H9 (cell line): ENCODE measurements at regions not wholly inside any gene's neighbourhood (a gene's known extent, or its start where the extent isn't known, plus 50 kb on each side); places are given as distances from the start of the nearest gene placed in this dataset.

ENCODE experiments used
- DNase-seq: peaks from one replicate; pipeline ENCODE4 v3.0.0-alpha.2; 2017
- H2AFZ ChIP-seq: one replicate; pipeline ENCODE4 v1.6.1; 2013; ENCODE audit warnings: mild to moderate bottlenecking, low read length, control low read depth, moderate library complexity
- H2AK5ac ChIP-seq: 2 replicates; pipeline ENCODE4 v1.6.1; 2013; ENCODE audit warnings: low read length, control low read depth, mixed read lengths; ENCODE audit not compliant: insufficient read length
- H2BK120ac ChIP-seq: one replicate; pipeline ENCODE4 v1.6.1; 2013; ENCODE audit warnings: low read depth, mild to moderate bottlenecking, low read length, control low read depth, inconsistent platforms; ENCODE audit not compliant: poor library complexity, severe bottlenecking
- H2BK12ac ChIP-seq: 2 replicates; pipeline ENCODE4 v1.6.1; 2013; ENCODE audit warnings: low read length, control low read depth, mixed read lengths, low read depth; ENCODE audit not compliant: insufficient read length
- H2BK15ac ChIP-seq: 2 replicates; pipeline ENCODE4 v1.6.1; 2013; ENCODE audit warnings: low read depth, low read length, control low read depth
- H2BK20ac ChIP-seq: one replicate; pipeline ENCODE4 v1.6.1; 2013; ENCODE audit warnings: low read depth, mild to moderate bottlenecking, low read length, control low read depth, inconsistent platforms; ENCODE audit not compliant: poor library complexity, severe bottlenecking
- H2BK5ac ChIP-seq: 2 replicates; pipeline ENCODE4 v1.6.1; 2013; ENCODE audit warnings: low read length, control low read depth, mixed read lengths; ENCODE audit not compliant: insufficient read length
- H3K14ac ChIP-seq: 2 replicates; pipeline ENCODE4 v1.6.1; 2013; ENCODE audit warnings: low read length, control low read depth; ENCODE audit not compliant: insufficient read depth
- H3K18ac ChIP-seq: 2 replicates; pipeline ENCODE4 v1.6.1; 2013; ENCODE audit warnings: low read depth, mild to moderate bottlenecking, mixed read lengths, low read length, control low read depth; ENCODE audit not compliant: insufficient read length
- H3K23ac ChIP-seq: 2 replicates; pipeline ENCODE4 v1.6.1; 2013; ENCODE audit warnings: low read length, control low read depth, mixed read lengths, low read depth; ENCODE audit not compliant: insufficient read length
- H3K23me2 ChIP-seq: 2 replicates; pipeline ENCODE4 v1.6.1; 2013; ENCODE audit warnings: low read depth, mild to moderate bottlenecking, mixed read lengths, low read length, control low read depth; ENCODE audit not compliant: insufficient read length, poor library complexity, severe bottlenecking
- H3K27ac ChIP-seq: 2 replicates; pipeline ENCODE4 v1.5.1; 2013; ENCODE audit warnings: low read length, control low read depth, mixed read lengths, low read depth; ENCODE audit not compliant: insufficient read length
- H3K27me3 ChIP-seq: 2 replicates; pipeline ENCODE4 v1.6.1; 2013; ENCODE audit warnings: low read length, control low read depth, inconsistent platforms; ENCODE audit not compliant: insufficient read depth
- H3K4ac ChIP-seq: 2 replicates; pipeline ENCODE4 v1.6.1; 2013; ENCODE audit warnings: low read depth, mild to moderate bottlenecking, control low read depth, inconsistent platforms, low read length, moderate library complexity
- H3K4me1 ChIP-seq: 2 replicates; pipeline ENCODE4 v1.6.1; 2013; ENCODE audit warnings: low read length, control low read depth, inconsistent platforms; ENCODE audit not compliant: insufficient read depth
- H3K4me2 ChIP-seq: 2 replicates; pipeline ENCODE4 v1.6.1; 2013; ENCODE audit warnings: low read length, control low read depth, mixed read lengths; ENCODE audit not compliant: insufficient read length, insufficient read depth
- H3K56ac ChIP-seq: 2 replicates; pipeline ENCODE4 v1.6.1; 2013; ENCODE audit warnings: low read depth, mild to moderate bottlenecking, mixed read lengths, low read length, control low read depth; ENCODE audit not compliant: insufficient read length
- H3K79me1 ChIP-seq: 2 replicates; pipeline ENCODE4 v1.6.1; 2013; ENCODE audit warnings: low read depth, mild to moderate bottlenecking, moderate library complexity, low read length, control low read depth, inconsistent platforms; ENCODE audit not compliant: insufficient read depth, poor library complexity, severe bottlenecking
- H3K79me2 ChIP-seq: 2 replicates; pipeline ENCODE4 v1.6.1; 2013; ENCODE audit warnings: low read length, control low read depth, inconsistent platforms; ENCODE audit not compliant: insufficient read depth
- H3K9ac ChIP-seq: 2 replicates; pipeline ENCODE4 v1.6.1; 2013; ENCODE audit warnings: low read length, control low read depth, mixed read lengths; ENCODE audit not compliant: insufficient read length; ENCODE audit errors: extremely low read depth
- H3K9me3 ChIP-seq: one replicate; pipeline ENCODE4 v1.6.1; 2013; ENCODE audit warnings: low read depth, low read length, inconsistent platforms; ENCODE audit not compliant: control insufficient read depth
- H3T11ph ChIP-seq: one replicate; pipeline ENCODE4 v1.6.1; 2013; ENCODE audit warnings: mild to moderate bottlenecking, low read length, control low read depth, inconsistent platforms
- H4K20me1 ChIP-seq: one replicate; pipeline ENCODE4 v1.6.1; 2013; ENCODE audit not compliant: control insufficient read depth, insufficient read length, insufficient read depth
- H4K5ac ChIP-seq: 2 replicates; pipeline ENCODE4 v1.6.1; 2013; ENCODE audit warnings: low read depth, mild to moderate bottlenecking, mixed read lengths, low read length, control low read depth; ENCODE audit not compliant: insufficient read length
- H4K8ac ChIP-seq: replicated peaks from 2 replicates; pipeline ENCODE4 v1.6.1; 2013; ENCODE audit warnings: low read length, control low read depth, mixed read lengths, low read depth; ENCODE audit not compliant: insufficient read length
- H4K91ac ChIP-seq: 2 replicates; pipeline ENCODE4 v1.6.1; 2013; ENCODE audit warnings: low read depth, mild to moderate bottlenecking, moderate library complexity, mixed read lengths, low read length, control low read depth; ENCODE audit not compliant: insufficient read length
- H3K27ac Mint-ChIP-seq, 3 experiments: 2 replicates in 2 of 3; 3 replicates in 1 of 3; pipeline ENCODE4 v1.8.0; 2020 to 2021; ENCODE audit warnings: mixed read lengths in 3 of 3, mild to moderate bottlenecking in 1 of 3, moderate library complexity in 1 of 3
- H3K27me3 Mint-ChIP-seq: 2 replicates; pipeline ENCODE4 v1.8.0; 2021; ENCODE audit warnings: low read depth, mild to moderate bottlenecking, moderate library complexity, mixed read lengths
- H3K36me3 Mint-ChIP-seq, 3 experiments: 2 replicates in 2 of 3; 3 replicates in 1 of 3; pipeline ENCODE4 v1.8.0; 2020 to 2021; ENCODE audit warnings: low read depth in 3 of 3, mixed read lengths in 3 of 3; ENCODE audit not compliant: insufficient read depth in 1 of 3
- H3K4me1 Mint-ChIP-seq, 2 experiments: 2 replicates each; pipeline ENCODE4 v1.8.0; 2020; ENCODE audit warnings: mixed read lengths in 2 of 2
- H3K4me3 Mint-ChIP-seq, 2 experiments: 2 replicates in 1 of 2; 3 replicates in 1 of 2; pipeline ENCODE4 v1.8.0; 2020 to 2021; ENCODE audit warnings: mild to moderate bottlenecking in 2 of 2, mixed read lengths in 2 of 2, moderate library complexity in 1 of 2
- H3K9me3 Mint-ChIP-seq, 2 experiments: 2 replicates in 1 of 2; 3 replicates in 1 of 2; pipeline ENCODE4 v1.8.0; 2020; ENCODE audit warnings: mild to moderate bottlenecking in 2 of 2, mixed read lengths in 2 of 2, moderate library complexity in 1 of 2
- TF ChIP-seq, protein P1 (sequence below): fragments of 200-600 bp; sonication (generic); conservative IDR thresholded peaks from 3 replicates; pipeline ENCODE4 v1.8.0; 2021; ENCODE audit warnings: antibody characterized with exemption, mild to moderate bottlenecking

GRCh38 chr2:21773168-21773567 lies 649.4 kb downstream of the TDRD15 start:
- Mint-ChIP-seq H3K27me3 (no peaks in the 10 kb centered on the region), H3K4me1 (peaks cover 0 to 5% of the 10 kb centered on the region in 2 experiments; a peak in 2 of 4 replicates), H3K4me3 (no peak overlapping the region), H3K36me3 (no peaks in the 10 kb centered on the region), H3K27ac (no peak overlapping the region), H3K9me3 (no peaks in the 10 kb centered on the region)
- no peaks in the 10 kb centered on the region for H3K79me2 ChIP-seq
- H3K23me2 ChIP-seq = no peaks in the 10 kb centered on the region
- no peak overlapping the region for H3K23ac ChIP-seq
- H4K8ac ChIP-seq = no peak overlapping the region
- H3K56ac ChIP-seq = no peak overlapping the region
- H3K4ac ChIP-seq = no peak overlapping the region
- H2BK12ac ChIP-seq = no peak overlapping the region
- H3K4me1 ChIP-seq = no peaks in the 10 kb centered on the region
- H2AK5ac ChIP-seq = no peak overlapping the region
- H3T11ph ChIP-seq = no peak overlapping the region
- H2BK5ac ChIP-seq = no peak overlapping the region
- H4K20me1 ChIP-seq = no peaks in the 10 kb centered on the region
- H3K79me1 ChIP-seq = no peaks in the 10 kb centered on the region
- no peak overlapping the region for H3K9ac ChIP-seq
- H2BK15ac ChIP-seq = no peak overlapping the region
- no peak overlapping the region for H2BK20ac ChIP-seq
- H2BK120ac ChIP-seq = no peak overlapping the region
- no peak overlapping the region for H3K27ac ChIP-seq
- H3K14ac ChIP-seq = no peak overlapping the region
- H2AFZ ChIP-seq = no peak overlapping the region
- H3K4me2 ChIP-seq = no peak overlapping the region
- no peaks in the 10 kb centered on the region for H3K9me3 ChIP-seq
- TF ChIP-seq, protein P1, sequence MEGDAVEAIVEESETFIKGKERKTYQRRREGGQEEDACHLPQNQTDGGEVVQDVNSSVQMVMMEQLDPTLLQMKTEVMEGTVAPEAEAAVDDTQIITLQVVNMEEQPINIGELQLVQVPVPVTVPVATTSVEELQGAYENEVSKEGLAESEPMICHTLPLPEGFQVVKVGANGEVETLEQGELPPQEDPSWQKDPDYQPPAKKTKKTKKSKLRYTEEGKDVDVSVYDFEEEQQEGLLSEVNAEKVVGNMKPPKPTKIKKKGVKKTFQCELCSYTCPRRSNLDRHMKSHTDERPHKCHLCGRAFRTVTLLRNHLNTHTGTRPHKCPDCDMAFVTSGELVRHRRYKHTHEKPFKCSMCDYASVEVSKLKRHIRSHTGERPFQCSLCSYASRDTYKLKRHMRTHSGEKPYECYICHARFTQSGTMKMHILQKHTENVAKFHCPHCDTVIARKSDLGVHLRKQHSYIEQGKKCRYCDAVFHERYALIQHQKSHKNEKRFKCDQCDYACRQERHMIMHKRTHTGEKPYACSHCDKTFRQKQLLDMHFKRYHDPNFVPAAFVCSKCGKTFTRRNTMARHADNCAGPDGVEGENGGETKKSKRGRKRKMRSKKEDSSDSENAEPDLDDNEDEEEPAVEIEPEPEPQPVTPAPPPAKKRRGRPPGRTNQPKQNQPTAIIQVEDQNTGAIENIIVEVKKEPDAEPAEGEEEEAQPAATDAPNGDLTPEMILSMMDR = no peak
- DNase-seq = no peak
- no peak overlapping the region for H3K18ac ChIP-seq
- no peak overlapping the region for H4K91ac ChIP-seq
- H4K5ac ChIP-seq = no peak overlapping the region
- no peaks in the 10 kb centered on the region for H3K27me3 ChIP-seq
